Vagina (tissue), 2 donors: ENCODE measurements at regions not wholly inside any gene's neighbourhood (a gene's known extent, or its start where the extent isn't known, plus 50 kb on each side); places are given as distances from the start of the nearest gene placed in this dataset.

ENCODE experiments used
- POLR2A ChIP-seq, 2 donors: fragments of 450-650 bp; IDR thresholded peaks; one replicate each; pipeline ENCODE4 v1.6.1; 2017; ENCODE audit warnings: antibody characterized with exemption in 2 of 2, mild to moderate bottlenecking in 2 of 2, moderate library complexity in 2 of 2
- POLR2AphosphoS5 ChIP-seq, 2 donors: sonication (generic); formaldehyde crosslinking; IDR thresholded peaks; one replicate each; pipeline ENCODE4 v1.9.0; 2017; ENCODE audit warnings: antibody characterized with exemption in 2 of 2, mild to moderate bottlenecking in 2 of 2, low read depth in 1 of 2; ENCODE audit not compliant: insufficient read depth in 1 of 2
- TF ChIP-seq, protein P1 (sequence below), 3 experiments: fragments of 450-650 bp in 2 of 3; fragments of 200-600 bp in 1 of 3; sonication (generic) in 1 of 3; IDR thresholded peaks; one replicate each; pipeline ENCODE4 v1.5.1; 2017 to 2019; ENCODE audit warnings: antibody characterized with exemption in 3 of 3, mild to moderate bottlenecking in 2 of 3, moderate library complexity in 2 of 3

DNA sequence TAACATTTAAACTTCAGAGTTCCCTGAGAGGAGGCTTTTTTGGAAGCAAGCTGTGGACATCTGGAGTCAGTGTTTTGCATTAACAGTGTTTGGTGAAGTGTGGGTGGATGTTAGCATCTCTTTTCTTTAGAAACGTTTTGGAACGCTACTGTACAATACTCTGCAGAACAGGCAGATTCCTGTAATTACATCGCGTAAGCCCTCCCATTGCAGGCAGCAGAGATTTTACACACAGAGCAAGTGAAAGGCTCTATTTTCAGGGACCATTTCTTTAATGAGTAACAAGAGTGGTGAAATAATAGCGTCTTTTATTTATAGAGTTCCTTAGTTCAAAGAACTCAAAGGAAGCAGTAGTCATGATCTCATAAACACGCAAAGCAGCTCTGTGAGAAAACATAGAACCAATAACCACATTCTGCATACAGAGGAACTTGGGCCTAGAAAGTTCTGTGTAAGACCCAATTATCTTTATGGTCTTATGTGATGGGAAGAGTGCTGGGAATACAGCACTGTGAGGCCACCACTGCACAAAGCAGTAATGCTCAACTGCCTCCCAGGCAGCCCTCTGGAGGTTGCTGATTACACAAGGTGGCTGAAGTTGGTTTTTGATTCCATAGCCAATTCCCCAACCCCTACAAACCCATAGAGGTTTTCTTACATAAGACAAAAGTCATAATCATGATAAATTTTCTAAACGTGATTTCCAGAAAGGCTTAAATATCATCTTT lies 298.7 kb upstream of the EPHA5 start:
- TF ChIP-seq, protein P1, sequence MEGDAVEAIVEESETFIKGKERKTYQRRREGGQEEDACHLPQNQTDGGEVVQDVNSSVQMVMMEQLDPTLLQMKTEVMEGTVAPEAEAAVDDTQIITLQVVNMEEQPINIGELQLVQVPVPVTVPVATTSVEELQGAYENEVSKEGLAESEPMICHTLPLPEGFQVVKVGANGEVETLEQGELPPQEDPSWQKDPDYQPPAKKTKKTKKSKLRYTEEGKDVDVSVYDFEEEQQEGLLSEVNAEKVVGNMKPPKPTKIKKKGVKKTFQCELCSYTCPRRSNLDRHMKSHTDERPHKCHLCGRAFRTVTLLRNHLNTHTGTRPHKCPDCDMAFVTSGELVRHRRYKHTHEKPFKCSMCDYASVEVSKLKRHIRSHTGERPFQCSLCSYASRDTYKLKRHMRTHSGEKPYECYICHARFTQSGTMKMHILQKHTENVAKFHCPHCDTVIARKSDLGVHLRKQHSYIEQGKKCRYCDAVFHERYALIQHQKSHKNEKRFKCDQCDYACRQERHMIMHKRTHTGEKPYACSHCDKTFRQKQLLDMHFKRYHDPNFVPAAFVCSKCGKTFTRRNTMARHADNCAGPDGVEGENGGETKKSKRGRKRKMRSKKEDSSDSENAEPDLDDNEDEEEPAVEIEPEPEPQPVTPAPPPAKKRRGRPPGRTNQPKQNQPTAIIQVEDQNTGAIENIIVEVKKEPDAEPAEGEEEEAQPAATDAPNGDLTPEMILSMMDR (IDR thresholded peaks at IDR 0.05), result no peak
- no peak for TF ChIP-seq POLR2AphosphoS5 (IDR thresholded peaks at IDR 0.05; ENCODE audit: insufficient read depth in 1 of 2, low read depth in 1 of 2)
- TF ChIP-seq POLR2A (IDR thresholded peaks at IDR 0.05), result no peak
